ENCODE measurements at regions not wholly inside any gene's neighbourhood (a gene's known extent, or its start where the extent isn't known, plus 50 kb on each side); places are given as distances from the start of the nearest gene placed in this dataset.

- DNase-seq, result no peak
These were observed 137.6 kb upstream of the HNMT start for GRCh38 chr2:137826373-137827372.

GRCh38 chr2:137828624-137829023, 135.6 kb upstream of the HNMT start:
- no peak for DNase-seq

- DNase-seq, result no peak
These were observed 135.0 kb upstream of the HNMT start for GRCh38 chr2:137829251-137829650.

DNA sequence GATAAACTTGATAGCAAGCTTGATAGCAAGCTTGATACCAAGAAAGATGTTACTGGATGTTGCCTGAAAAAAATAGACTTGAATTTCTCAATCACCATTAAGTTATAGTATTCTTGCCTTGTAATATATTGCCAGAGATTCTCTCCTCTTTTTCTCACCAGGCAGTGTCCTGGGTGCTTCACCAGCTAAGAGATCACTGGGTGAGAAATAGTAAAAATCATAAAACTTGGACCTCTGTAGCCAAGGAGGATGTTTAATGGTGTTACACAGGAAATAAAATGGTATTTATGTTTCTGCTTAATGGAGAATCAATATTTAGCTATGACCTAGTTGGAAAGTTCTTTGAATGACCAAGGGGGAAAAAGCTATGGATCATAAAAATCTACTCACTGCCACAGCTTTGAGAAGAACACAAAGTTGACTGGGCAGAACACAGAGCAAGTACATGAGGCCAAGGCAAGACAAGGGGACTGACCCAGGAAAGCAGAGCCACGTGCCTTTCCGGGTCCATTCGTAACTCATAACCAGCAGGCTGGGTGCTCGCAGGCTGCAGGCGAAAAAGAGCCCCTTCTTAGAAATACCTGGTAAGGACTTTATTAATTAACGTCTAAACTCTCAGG, 129.4 kb upstream of the HNMT start:
- no peak for DNase-seq

- DNase-seq, result no peak
These were observed 127.6 kb upstream of the HNMT start for GRCh38 chr2:137836671-137837070.

GRCh38 chr2:137837830-137838229, 126.4 kb upstream of the HNMT start:
- peak; percentile 1 for DNase-seq

GRCh38 chr2:137838255-137839092, 125.8 kb upstream of the HNMT start:
- peak; percentile 47 for DNase-seq

DNA sequence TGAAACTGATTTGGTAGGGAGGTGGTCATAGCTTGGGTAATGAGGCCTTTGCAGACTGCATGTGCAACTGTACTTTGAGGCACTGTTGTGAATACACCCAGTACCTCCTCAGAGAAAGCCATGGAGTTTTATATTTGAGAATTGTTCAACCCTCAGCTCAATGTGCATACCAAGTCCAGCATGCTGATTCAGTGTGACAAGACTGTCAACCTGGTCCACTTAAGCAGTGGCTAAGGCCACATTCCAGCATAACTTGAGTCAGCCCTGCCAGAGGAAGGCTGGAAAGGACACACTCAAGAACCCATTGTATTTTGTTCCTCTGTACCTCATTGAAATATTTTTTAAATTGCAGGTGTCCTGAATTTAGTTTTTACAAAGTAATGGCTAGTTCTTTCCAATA, 121.8 kb upstream of the HNMT start:
- DNase-seq, result no peak

DNA sequence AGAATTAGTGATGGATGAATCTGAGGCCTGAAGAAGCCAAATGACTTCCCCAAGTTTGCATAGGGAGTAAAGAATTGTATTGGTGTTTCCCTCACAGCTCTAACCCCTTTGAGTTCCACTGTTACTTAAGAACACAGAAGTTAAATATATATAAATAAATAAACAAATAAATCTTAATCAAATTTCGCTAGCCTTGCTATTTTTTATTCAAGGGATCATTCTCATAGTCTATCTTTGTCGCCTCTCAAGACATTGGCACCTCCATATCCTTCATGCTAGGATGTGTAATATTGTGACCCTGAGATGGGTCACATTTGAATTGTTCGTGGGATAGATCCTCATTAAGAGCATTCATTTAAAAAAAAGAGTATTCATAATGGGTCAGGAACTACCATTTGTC, 121.3 kb upstream of the HNMT start:
- DNase-seq, result no peak

DNA sequence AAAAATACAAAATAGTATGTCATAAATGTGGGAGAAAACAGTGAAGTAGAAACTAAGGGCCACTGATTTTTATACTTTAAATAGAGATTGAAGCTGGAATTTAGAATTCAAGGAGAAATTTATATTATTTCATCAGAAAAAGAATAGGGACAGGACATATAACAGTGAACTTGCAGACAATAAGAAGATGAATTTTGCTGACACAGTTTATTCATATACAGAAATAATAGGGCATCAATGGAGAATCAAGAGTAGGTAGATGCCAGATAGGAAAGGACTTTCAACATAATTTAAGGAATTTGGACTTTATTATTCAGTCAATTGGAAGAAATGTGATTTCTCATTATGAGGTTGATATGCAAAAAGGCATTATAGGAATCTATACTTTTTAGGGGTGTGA, 118.9 kb upstream of the HNMT start:
- no peak for DNase-seq

DNA sequence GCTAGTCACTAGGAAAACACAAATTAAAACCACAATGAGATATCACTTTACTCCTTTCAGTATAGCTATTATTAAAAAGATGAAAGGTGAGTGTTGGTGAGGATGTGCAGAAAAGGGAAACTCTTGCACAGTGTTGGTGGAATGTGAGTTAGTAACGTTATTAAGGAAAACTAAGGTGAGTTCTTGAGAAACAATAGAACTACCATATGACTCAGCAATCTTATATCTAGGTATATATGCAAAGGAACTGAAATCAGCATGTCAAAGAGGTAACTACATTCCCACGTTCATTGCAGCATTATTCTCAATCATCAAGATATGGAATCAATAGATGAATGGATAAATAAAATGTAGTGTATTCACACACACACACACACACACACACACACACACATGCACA, 117.3 kb upstream of the HNMT start:
- no peak for DNase-seq

- no peak for DNase-seq
These were observed 116.8 kb upstream of the HNMT start for GRCh38 chr2:137847443-137847842.

GRCh38 chr2:137857881-137858280, 106.4 kb upstream of the HNMT start:
- DNase-seq, result no peak

DNA sequence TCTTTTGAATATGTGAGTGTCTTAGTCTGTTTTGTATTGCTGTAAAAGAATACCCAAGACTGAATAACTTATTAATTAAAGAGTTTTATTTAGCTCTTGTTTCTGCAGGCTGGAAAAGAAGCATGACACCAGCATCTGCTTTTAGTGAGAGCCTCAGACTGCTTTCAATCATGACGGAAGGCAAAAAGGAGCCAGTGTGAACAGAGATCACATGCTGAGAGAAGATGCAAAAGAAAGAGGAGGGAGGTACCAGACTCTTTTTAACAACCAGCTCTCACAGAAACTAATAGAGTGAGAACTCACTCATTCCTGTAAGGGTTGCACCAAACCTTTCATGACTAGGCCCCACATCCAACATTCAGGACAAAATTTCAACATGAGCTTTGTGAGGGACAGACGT, 101.6 kb upstream of the HNMT start:
- no peak for DNase-seq

GRCh38 chr2:137865954-137866540, 98.2 kb upstream of the HNMT start:
- DNase-seq, result peak; percentile 37

GRCh38 chr2:137870682-137871081, 93.6 kb upstream of the HNMT start:
- no peak for DNase-seq

GRCh38 chr2:137872577-137872976, 91.7 kb upstream of the HNMT start:
- DNase-seq, result no peak

DNA sequence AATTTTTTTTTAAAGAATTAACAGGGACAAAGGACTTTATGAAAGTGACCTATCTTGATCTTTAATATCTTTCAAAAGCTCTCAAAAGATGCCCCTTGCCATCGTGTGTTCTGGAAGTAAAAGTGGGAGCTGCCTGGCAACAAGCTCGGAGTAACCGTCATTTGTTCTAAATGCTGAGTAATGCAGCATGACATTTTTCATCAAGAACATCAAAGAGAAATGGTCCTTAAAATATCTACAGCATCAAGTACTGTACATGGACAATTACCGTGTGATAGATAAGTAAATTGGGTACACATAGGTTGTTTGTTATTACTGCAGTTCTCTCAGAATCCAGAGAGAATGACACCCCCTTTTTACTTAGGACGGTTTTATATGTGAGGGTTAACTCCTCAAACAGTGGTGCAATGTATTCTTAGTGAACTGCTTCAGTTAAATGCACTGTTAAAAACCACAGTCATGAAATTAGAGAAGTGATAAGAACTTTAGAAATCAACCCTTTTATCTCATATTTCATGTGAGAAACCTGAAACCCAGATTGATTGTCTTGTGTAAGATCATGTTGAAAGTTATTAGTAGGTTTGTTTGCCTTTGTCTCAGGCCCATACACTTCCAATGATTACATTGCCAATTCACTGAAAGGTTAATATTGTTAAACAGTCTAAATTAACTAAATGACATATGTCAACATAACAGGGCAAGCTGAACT, 90.6 kb upstream of the HNMT start:
- no peak for DNase-seq

GRCh38 chr2:137879121-137879520, 85.2 kb upstream of the HNMT start:
- DNase-seq, result no peak

- DNase-seq, result no peak
These were observed 82.6 kb upstream of the HNMT start for GRCh38 chr2:137881711-137882110.

GRCh38 chr2:137886083-137886831, 78.0 kb upstream of the HNMT start:
- DNase-seq, result no peak

GRCh38 chr2:137888845-137889244, 75.4 kb upstream of the HNMT start:
- DNase-seq, result peak; percentile 10

Data from fibroblast of upper back skin (primary cell).